GM21717 (cell line): ENCODE measurements at regions not wholly inside any gene's neighbourhood (a gene's known extent, or its start where the extent isn't known, plus 50 kb on each side); places are given as distances from the start of the nearest gene placed in this dataset.

Experiments
- ATAC-seq: cut with Tn5 transposase; IDR thresholded peaks from one replicate; pipeline ENCODE4 v1.9.1; 2021; ENCODE audit warnings: mild to moderate bottlenecking, moderate library complexity; ENCODE audit not compliant: unreplicated experiment

DNA sequence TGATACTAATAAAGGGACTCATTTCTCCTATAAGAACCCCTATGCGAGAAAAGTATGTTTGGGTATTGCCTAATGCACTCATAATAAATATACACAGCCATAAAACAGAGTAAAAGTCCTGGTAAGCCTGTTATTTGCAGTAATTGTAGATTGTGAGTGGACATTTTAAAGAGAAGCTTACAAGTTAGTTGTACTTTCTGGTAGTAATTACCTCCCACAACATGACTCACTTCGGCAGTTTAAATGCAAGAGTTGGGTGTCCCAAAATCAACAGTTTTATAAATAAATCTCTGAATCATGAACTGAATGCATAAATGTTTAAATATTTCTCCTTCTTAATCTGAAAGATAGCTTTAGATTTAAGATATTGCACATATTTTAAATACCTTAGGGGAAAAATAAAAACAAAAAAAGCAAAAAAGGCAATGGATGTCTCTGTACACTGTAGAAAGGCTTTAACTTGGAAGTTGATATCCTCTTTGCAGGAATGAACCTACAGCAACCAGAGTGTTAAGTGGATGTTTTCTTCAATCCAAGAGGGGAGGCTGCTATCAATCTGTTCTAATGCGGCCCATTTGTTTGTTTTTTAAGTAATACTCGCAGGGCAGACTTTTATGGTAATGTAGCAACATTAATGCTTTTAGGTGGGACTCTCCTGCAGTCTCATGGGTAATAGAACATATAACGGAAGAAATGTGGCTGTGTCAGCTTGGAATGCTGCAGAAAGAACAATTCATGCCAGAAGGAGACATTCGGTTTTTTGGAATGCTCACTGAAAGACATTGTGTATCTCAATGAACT is 57.3 kb upstream of the ZEB1 start:
- no peak for ATAC-seq

DNA sequence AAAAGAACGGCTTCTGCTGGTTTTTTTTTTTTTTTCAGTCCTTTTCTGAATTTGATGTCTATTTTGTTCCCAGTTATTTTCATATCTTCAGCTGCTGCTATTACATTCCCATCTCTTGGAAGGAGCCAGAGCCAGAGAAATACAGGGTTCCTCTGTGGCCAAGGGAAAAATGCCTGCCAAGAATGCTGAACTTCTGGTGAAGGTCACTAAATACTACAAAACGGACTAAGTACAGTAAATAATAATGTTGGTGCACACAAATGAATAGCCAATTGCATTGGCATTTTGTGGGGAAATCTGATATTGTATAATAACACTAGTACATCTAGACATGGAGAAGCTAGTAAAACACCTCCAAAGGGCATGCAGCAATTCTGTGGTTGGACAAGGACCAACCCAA is 56.3 kb upstream of the ZEB1 start:
- no peak for ATAC-seq

DNA sequence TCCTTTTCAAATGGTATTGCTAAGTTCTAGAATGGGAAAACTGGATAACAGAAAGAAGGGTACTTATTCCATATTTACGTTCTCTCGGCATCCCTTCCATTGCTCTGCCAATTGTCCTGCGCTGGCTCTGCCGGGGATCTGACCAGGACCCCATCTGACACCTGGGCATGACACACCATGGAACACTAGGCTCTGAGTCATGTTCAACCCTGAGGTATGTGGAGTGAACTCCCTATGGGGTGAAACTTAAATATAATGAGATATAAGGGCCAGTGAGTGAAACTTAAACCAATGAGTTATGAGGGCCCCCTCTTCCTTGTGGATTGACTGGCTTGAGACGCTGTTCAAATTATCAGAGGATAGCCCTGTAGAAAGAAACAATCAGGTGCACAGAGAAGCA is 55.1 kb upstream of the ZEB1 start:
- ATAC-seq, result no peak

DNA sequence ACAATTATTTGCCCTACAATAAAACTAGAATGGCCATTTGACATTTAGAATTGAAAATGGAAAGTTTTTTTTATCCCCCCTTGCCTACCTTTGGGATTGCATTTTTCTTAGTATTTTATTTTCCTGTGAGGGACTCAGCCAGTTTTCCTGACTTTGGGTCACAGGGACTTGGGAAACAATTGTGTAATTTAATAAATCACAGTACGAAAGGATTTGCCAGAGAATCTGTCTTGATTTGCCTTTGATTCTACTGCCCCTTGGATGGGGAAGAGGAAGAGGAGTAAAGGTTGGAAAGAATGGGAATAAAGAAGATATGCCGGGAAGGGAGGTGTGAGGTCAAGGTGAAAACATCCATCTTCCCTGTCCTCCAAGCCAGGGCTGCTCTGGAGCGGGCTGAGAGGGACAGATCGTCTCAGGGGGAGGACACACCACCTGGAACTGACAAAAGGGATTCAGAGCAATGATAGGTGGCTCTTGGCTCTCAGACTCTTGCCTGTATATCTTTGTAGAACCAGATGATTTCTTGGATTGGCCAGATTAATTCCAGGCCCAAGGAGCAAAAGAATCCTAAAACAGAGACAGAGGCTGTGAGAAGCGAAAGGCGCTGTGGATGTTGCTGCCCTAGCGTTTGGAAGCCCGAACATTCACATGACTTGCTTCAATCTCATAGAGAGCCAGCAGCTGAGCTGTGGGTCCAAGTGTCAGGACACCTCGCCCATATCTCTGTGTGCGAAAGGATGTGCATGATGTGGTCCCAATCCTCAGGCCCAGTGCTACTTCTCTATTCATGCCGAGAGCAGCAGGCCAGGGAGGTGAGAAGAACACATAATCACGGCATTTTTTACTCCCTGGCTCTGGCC is 50.3 kb upstream of the ZEB1 start:
- ATAC-seq, result no peak
